OCI-LY7 (cell line): ENCODE measurements at regions not wholly inside any gene's neighbourhood (a gene's known extent, or its start where the extent isn't known, plus 50 kb on each side); places are given as distances from the start of the nearest gene placed in this dataset.

Experiments
- BruUV-seq: library from RNA; stranded (reverse); fragments of 400-500 nt; replicated peaks from 2 replicates; lab custom pipeline; 2021; lab: Mats Ljungman, UMichigan
- CTCF ChIA-PET: fragments of 300-600 bp; sonication (Branson Sonifier 250); formaldehyde crosslinking; loops from one replicate; lab custom pipeline; 2022; ENCODE audit warnings: antibody characterized with exemption; ENCODE audit not compliant: unreplicated experiment; lab: Charles Lee
- POLR2A ChIA-PET: fragments of 300-600 bp; sonication (Branson Sonifier 250); formaldehyde crosslinking; loops from one replicate; lab custom pipeline; 2022; ENCODE audit warnings: antibody characterized with exemption; lab: Charles Lee
- DNase-seq: peaks from one replicate; pipeline ENCODE4 v3.0.0-alpha.2; 2015; ENCODE audit warnings: low spot score
- H2AFZ ChIP-seq: fragments of 200-600 bp; sonication (generic), shearing (Covaris generic); 2 replicates; pipeline ENCODE4 v1.6.1; 2014; ENCODE audit warnings: mild to moderate bottlenecking, antibody characterized with exemption, low read length, moderate library complexity
- H3K27ac ChIP-seq: fragments of 200-600 bp; sonication (generic); 2 replicates; pipeline ENCODE4 v1.5.1; 2014; ENCODE audit warnings: mixed run types, low read depth, mild to moderate bottlenecking, moderate library complexity, low read length, inconsistent platforms; ENCODE audit not compliant: poor library complexity, severe bottlenecking
- H3K36me3 ChIP-seq: fragments of 200-600 bp; sonication (generic); 2 replicates; pipeline ENCODE4 v1.6.1; 2014; ENCODE audit warnings: mild to moderate bottlenecking, antibody characterized with exemption, low read length, moderate library complexity, mixed read lengths; ENCODE audit not compliant: insufficient read depth
- H3K4me1 ChIP-seq: fragments of 200-600 bp; sonication (generic); 2 replicates; pipeline ENCODE4 v1.5.1; 2014; ENCODE audit warnings: mild to moderate bottlenecking, low read length; ENCODE audit not compliant: insufficient read depth, poor library complexity, severe bottlenecking
- H3K4me2 ChIP-seq: fragments of 200-600 bp; sonication (generic); 2 replicates; pipeline ENCODE4 v1.6.1; 2014; ENCODE audit warnings: mild to moderate bottlenecking, low read length
- H3K4me3 ChIP-seq: fragments of 200-600 bp; sonication (generic); 2 replicates; pipeline ENCODE4 v1.5.1; 2014; ENCODE audit warnings: mild to moderate bottlenecking, low read depth, low read length; ENCODE audit not compliant: poor library complexity, severe bottlenecking
- H3K79me2 ChIP-seq: fragments of 200-600 bp; sonication (generic); 2 replicates; pipeline ENCODE4 v1.6.1; 2016; ENCODE audit warnings: low read depth, mild to moderate bottlenecking, low read length, moderate library complexity, mixed read lengths; ENCODE audit not compliant: insufficient read depth
- H3K9me2 ChIP-seq: fragments of 200-600 bp; sonication (generic); 2 replicates; pipeline ENCODE4 v1.6.1; 2016; ENCODE audit warnings: mild to moderate bottlenecking, low read length, mixed read lengths; ENCODE audit not compliant: insufficient read depth
- H3K9me3 ChIP-seq: fragments of 200-600 bp; sonication (generic); 2 replicates; pipeline ENCODE4 v1.6.1; 2014; ENCODE audit warnings: mild to moderate bottlenecking, mixed run types, low read length, mixed read lengths
- H4K20me1 ChIP-seq: fragments of 200-600 bp; sonication (generic); 2 replicates; pipeline ENCODE4 v1.6.1; 2014; ENCODE audit warnings: mild to moderate bottlenecking, antibody characterized with exemption, low read length, moderate library complexity, mixed read lengths; ENCODE audit not compliant: insufficient read depth
- EZH2phosphoT487 ChIP-seq: fragments of 200-600 bp; sonication (generic); IDR thresholded peaks from 2 replicates; pipeline ENCODE4 v1.6.1; 2018; ENCODE audit warnings: low read depth, borderline replicate concordance, mild to moderate bottlenecking, mixed run types, antibody characterized with exemption, low read length, moderate library complexity, mixed read lengths
- intact Hi-C: fragments of 100-400 bp; cut with micrococcal nuclease; formaldehyde crosslinking; loops from one replicate; pipeline ENCODE4 v1.10.0; 2022; ENCODE audit not compliant: unreplicated experiment
- TF ChIP-seq, protein P1 (sequence below): fragments of 200-600 bp; sonication (generic); conservative IDR thresholded peaks from 2 replicates; pipeline ENCODE4 v1.5.1; 2014; ENCODE audit warnings: mild to moderate bottlenecking, antibody characterized with exemption, low read length, moderate library complexity, mixed read lengths

GRCh38 chr6:147793871-147794643, 285.6 kb downstream of the SAMD5 start:
- intact Hi-C loops = no loop called here

GRCh38 chr6:147802459-147802858, 294.0 kb downstream of the SAMD5 start:
- TF ChIP-seq, protein P1, sequence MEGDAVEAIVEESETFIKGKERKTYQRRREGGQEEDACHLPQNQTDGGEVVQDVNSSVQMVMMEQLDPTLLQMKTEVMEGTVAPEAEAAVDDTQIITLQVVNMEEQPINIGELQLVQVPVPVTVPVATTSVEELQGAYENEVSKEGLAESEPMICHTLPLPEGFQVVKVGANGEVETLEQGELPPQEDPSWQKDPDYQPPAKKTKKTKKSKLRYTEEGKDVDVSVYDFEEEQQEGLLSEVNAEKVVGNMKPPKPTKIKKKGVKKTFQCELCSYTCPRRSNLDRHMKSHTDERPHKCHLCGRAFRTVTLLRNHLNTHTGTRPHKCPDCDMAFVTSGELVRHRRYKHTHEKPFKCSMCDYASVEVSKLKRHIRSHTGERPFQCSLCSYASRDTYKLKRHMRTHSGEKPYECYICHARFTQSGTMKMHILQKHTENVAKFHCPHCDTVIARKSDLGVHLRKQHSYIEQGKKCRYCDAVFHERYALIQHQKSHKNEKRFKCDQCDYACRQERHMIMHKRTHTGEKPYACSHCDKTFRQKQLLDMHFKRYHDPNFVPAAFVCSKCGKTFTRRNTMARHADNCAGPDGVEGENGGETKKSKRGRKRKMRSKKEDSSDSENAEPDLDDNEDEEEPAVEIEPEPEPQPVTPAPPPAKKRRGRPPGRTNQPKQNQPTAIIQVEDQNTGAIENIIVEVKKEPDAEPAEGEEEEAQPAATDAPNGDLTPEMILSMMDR = no peak
- no peak for TF ChIP-seq EZH2phosphoT487
- DNase-seq = no peak
- H4K20me1 ChIP-seq = no peaks in the 10 kb centered on the region
- POLR2A ChIA-PET = no interaction called here
- no peaks in the 10 kb centered on the region for H3K4me1 ChIP-seq
- intact Hi-C loops = no loop called here
- H3K4me2 ChIP-seq = no peak overlapping the region
- no peaks in the 10 kb centered on the region for H3K79me2 ChIP-seq
- BruUV-seq = no TSS peak
- H3K27ac ChIP-seq = no peak overlapping the region
- H3K9me2 ChIP-seq = no peaks in the 10 kb centered on the region
- H3K4me3 ChIP-seq = no peak overlapping the region
- no peaks in the 10 kb centered on the region for H3K9me3 ChIP-seq
- H2AFZ ChIP-seq = no peak overlapping the region
- CTCF ChIA-PET = no interaction called here
- H3K36me3 ChIP-seq = no peaks in the 10 kb centered on the region

More at GRCh38 chr6:147793871-147794643, 285.6 kb downstream of the SAMD5 start:
- Histone ChIP-seq H3K4me2 (no peak overlapping the region), H3K36me3 (no peaks in the 10 kb centered on the region), H2AFZ (no peak overlapping the region), H3K4me1 (no peaks in the 10 kb centered on the region), H3K4me3 (no peak overlapping the region), H3K9me3 (no peaks in the 10 kb centered on the region), H3K27ac (no peak overlapping the region), H3K9me2 (no peaks in the 10 kb centered on the region), H3K79me2 (no peaks in the 10 kb centered on the region), H4K20me1 (no peaks in the 10 kb centered on the region)
- no TSS peak for BruUV-seq
- no peak for DNase-seq
- ChIA-PET POLR2A (interaction anchor here (0.6 to 0.7 kb wide), 2 partner anchors 27 to 182 kb away, joined by 3 read pairs; no protein-coding TSS in a partner anchor), CTCF (no interaction called here)
- TF ChIP-seq, protein P1 = no peak
- TF ChIP-seq EZH2phosphoT487 = no peak

- DNase-seq = no peak
- Histone ChIP-seq H2AFZ (no peak overlapping the region), H3K4me2 (no peak overlapping the region), H3K9me3 (no peaks in the 10 kb centered on the region), H3K36me3 (no peaks in the 10 kb centered on the region), H3K27ac (no peak overlapping the region), H3K4me1 (no peaks in the 10 kb centered on the region), H3K4me3 (no peak overlapping the region), H3K79me2 (no peaks in the 10 kb centered on the region), H3K9me2 (no peaks in the 10 kb centered on the region), H4K20me1 (no peaks in the 10 kb centered on the region)
- ChIA-PET POLR2A (no interaction called here), CTCF (no interaction called here)
- no TSS peak for BruUV-seq
- TF ChIP-seq, protein P1 = no peak
- no peak for TF ChIP-seq EZH2phosphoT487
- intact Hi-C loops = no loop called here
Measured at GRCh38 chr6:147805155-147805554, 296.7 kb downstream of the SAMD5 start.
